Epithelial cell of prostate (primary cell): ENCODE measurements at regions not wholly inside any gene's neighbourhood (a gene's known extent, or its start where the extent isn't known, plus 50 kb on each side); places are given as distances from the start of the nearest gene placed in this dataset.

Source experiments
- DNase-seq: peaks from one replicate; pipeline ENCODE4 v3.0.0-alpha.2; 2011; ENCODE audit warnings: low read depth, low spot score
- H3K27ac ChIP-seq: fragments of 450-650 bp; 2 replicates; pipeline ENCODE4 v1.5.1; 2017; ENCODE audit warnings: mild to moderate bottlenecking

GRCh38 chr6:126419901-126420300 is 80.0 kb downstream of the CENPW start:
- no peak for DNase-seq
- H3K27ac ChIP-seq, result no peak overlapping the region

GRCh38 chr6:126422912-126423311 is 83.0 kb downstream of the CENPW start:
- DNase-seq, result no peak
- H3K27ac ChIP-seq, result no peak overlapping the region

- no peak for DNase-seq
- H3K27ac ChIP-seq, result no peak overlapping the region
Observed at GRCh38 chr6:126427713-126428112, 87.8 kb downstream of the CENPW start.

- DNase-seq, result no peak
- H3K27ac ChIP-seq, result no peak overlapping the region
Observed at GRCh38 chr6:126429866-126430265, 90.0 kb downstream of the CENPW start.

GRCh38 chr6:126432564-126432963 is 92.6 kb downstream of the CENPW start:
- no peak overlapping the region for H3K27ac ChIP-seq
- no peak for DNase-seq

- H3K27ac ChIP-seq, result no peak overlapping the region
- no peak for DNase-seq
Observed at GRCh38 chr6:126433927-126434326, 94.0 kb downstream of the CENPW start.

GRCh38 chr6:126437205-126437604 is 97.3 kb downstream of the CENPW start:
- DNase-seq, result no peak
- H3K27ac ChIP-seq, result no peak overlapping the region

- no peak for DNase-seq
- no peak overlapping the region for H3K27ac ChIP-seq
Observed at GRCh38 chr6:126439040-126439439, 99.1 kb downstream of the CENPW start.

- H3K27ac ChIP-seq, result no peak overlapping the region
- no peak for DNase-seq
Observed at GRCh38 chr6:126440923-126441322, 101.0 kb downstream of the CENPW start.

GRCh38 chr6:126444659-126445273 is 104.9 kb downstream of the CENPW start:
- DNase-seq, result no peak

GRCh38 chr6:126446248-126446647 is 106.3 kb downstream of the CENPW start:
- no peak for DNase-seq
- H3K27ac ChIP-seq, result no peak overlapping the region

More at GRCh38 chr6:126444659-126445273, 104.9 kb downstream of the CENPW start:
- no peak overlapping the region for H3K27ac ChIP-seq

GRCh38 chr6:126447367-126447766 is 107.5 kb downstream of the CENPW start:
- no peak for DNase-seq
- H3K27ac ChIP-seq, result no peak overlapping the region

GRCh38 chr6:126461045-126461444 is 121.1 kb downstream of the CENPW start:
- no peak overlapping the region for H3K27ac ChIP-seq
- no peak for DNase-seq

- no peak for DNase-seq
- no peak overlapping the region for H3K27ac ChIP-seq
Observed at GRCh38 chr6:126464245-126464644, 124.3 kb downstream of the CENPW start.

GRCh38 chr6:126475449-126475848 is 135.5 kb downstream of the CENPW start:
- DNase-seq, result no peak
- H3K27ac ChIP-seq, result no peak overlapping the region

GRCh38 chr6:126477678-126478077 is 137.8 kb downstream of the CENPW start:
- no peak for DNase-seq
- no peak overlapping the region for H3K27ac ChIP-seq

GRCh38 chr6:126480268-126480667 is 140.4 kb downstream of the CENPW start:
- no peak overlapping the region for H3K27ac ChIP-seq
- no peak for DNase-seq

- DNase-seq, result no peak
- no peak overlapping the region for H3K27ac ChIP-seq
Observed at GRCh38 chr6:126481319-126481718, 141.4 kb downstream of the CENPW start.

- no peak overlapping the region for H3K27ac ChIP-seq
- no peak for DNase-seq
Observed at GRCh38 chr6:126504792-126505191, 164.9 kb downstream of the CENPW start.

GRCh38 chr6:126513198-126513597 is 173.3 kb downstream of the CENPW start:
- no peak overlapping the region for H3K27ac ChIP-seq
- DNase-seq, result no peak

GRCh38 chr6:126516411-126516810 is 176.5 kb downstream of the CENPW start:
- no peak overlapping the region for H3K27ac ChIP-seq
- no peak for DNase-seq

GRCh38 chr6:126524811-126525326 is 185.0 kb downstream of the CENPW start:
- no peak for DNase-seq
- H3K27ac ChIP-seq, result no peak overlapping the region
